Stimulated activated CD8-positive, alpha-beta memory T cell treated with anti-CD3 and anti-CD28 coated beads, Interleukin-4, amount 100 ng/mL, for 4 hours (primary cell): ENCODE measurements at regions not wholly inside any gene's neighbourhood (a gene's known extent, or its start where the extent isn't known, plus 50 kb on each side); places are given as distances from the start of the nearest gene placed in this dataset.

Experiments used
- DNase-seq, 2 donors: peaks; one replicate each; pipeline ENCODE4 v3.0.0-alpha.2; 2020; ENCODE audit warnings: low read depth in 2 of 2, low spot score in 1 of 2

DNA sequence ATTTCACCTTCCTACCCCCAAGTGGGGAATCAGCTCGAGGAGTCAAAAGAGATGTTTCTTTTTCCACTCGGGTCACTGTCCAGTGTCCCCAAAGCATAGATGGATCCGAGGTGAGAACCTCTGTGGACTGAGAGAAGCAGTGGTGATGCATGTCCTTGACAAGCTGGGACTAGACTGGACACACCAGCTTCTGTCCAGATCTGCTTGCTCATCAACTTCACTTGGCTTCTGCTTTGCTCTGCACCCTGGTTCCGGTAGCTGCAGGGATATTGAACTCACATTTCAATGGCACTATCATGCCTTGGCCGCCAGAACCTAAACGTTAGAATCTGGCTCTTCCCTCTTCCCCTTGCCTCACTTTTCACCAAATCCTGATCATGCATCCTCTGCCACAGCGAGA is 50.3 kb upstream of the CXCL12 start:
- DNase-seq, result no peak

DNA sequence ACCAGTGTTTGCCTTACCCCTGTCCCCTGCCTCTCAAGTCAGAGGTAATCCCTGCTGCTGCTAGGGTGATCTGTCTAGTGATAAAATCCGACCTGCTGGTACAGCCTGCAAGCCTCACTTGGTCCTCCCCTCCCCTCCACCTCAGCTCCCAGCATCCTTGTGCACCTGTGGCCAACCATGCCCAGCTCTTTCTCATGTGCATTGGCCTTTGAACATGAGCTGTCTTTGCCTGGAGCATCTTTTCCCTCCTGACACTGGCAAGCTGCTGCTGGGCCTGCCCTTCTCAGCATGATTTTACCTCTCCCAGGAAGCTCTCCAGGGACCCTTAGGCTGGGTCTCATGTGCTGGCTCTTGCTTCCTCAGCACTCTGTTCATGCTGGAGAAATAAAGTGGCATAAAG is 51.3 kb upstream of the CXCL12 start:
- no peak for DNase-seq

DNA sequence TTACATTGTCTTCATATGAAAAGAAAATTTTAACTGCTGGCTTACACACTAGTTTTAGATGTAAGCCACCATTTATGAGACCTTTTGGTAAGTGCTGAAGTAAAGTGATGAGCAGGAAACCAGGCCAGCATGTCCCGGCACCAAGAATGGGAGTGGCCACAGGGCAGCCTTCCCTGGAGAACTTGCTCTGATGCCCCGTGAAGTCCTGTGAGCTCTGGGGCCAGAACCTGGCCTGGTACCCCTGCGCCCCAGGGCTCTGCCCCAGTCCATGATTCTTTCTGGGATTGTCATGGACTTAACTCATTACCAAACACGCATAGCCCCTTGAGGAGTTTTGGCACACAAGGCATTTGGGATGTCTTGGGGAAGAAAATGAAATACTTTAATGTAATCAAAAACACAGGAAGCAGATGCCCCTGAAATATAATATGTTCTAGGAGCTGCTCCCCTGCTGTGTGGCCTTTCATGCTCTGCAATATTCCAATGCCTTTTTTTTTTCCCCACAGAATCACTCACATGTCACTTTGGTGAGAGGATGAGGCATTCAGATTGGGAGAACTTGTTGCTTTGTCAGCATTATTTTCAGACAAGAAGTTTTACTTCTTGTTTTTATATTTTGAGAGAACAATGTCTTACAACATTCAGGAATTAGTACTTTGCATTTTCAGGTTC is 53.1 kb upstream of the CXCL12 start:
- no peak for DNase-seq

DNA sequence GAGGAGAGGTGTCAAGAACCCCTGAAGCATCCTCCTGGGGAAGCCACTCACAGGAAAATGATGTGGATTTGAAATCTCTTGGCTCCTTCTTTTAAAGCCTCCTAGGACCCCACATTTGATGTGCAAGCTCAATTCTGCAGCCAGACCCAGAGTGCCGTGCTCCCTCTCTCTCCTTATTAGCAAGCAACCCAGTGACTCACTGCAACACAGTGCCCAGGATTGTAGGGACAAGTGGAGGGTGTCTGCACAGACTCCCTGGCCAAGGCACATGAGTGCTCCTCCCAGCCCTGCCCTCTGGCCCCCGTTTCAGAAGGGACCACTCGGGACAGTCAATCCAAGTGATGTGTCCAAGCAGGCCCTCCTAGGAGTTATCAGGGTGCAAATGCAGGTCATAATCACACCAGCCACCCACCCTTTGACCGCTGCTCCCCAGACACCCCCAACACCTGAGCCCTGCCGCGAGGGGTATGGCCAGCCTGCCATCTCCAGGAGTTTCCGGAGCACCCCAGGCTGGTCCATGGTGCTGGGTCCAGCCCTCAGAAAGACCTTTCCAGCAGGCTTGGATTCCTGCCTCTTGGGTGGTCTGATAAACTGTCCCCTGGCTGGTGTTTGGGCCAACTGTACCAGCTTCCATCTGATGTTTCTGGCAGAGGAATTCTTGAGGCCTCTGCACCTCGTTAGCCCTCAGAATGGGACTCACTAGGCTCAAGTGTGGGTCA is 54.5 kb upstream of the CXCL12 start:
- DNase-seq, result no peak

GRCh38 chr10:44439958-44440244 is 55.0 kb upstream of the CXCL12 start:
- DNase-seq, result no peak

DNA sequence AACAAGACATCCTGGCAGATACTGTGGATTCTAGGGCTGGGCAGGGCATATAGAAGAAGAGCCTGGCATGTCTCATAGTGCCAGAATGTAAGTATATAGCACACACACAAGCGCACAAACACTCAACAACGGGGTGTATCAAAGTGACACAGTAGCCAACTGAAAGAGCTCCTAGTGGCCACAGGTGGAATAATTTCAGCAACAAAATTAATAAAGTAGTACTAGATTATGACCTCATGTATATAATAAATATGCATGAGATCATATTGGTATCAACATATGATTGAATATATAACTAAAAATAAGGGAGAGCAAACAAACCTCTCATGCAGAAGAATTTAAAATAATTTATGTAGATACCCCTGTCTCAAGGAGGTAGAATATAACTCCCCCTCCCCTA is 72.4 kb upstream of the CXCL12 start:
- DNase-seq, result no peak

- DNase-seq, result no peak
Measured at GRCh38 chr10:44458671-44459413, 73.9 kb upstream of the CXCL12 start.

GRCh38 chr10:44459671-44460070 is 74.8 kb upstream of the CXCL12 start:
- DNase-seq, result no peak

DNA sequence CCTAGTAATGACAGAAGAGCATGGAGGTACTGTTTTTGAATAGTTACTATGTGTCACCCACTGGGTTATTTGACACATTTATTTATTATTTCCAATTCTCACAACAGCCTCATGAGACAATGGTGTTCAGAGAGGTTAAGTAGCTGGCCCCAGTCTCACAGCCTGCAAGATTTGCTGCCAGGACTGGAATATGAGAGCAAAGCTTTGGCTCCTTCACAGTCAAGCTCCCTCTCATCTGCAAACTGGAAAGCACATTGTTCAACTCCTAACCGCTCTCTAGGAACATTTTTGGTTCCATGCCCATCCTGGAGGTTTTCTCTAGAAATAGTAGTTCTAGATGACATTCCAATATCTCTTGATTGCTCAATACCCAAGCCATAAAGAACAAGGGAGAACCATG is 75.5 kb upstream of the CXCL12 start:
- no peak for DNase-seq

DNA sequence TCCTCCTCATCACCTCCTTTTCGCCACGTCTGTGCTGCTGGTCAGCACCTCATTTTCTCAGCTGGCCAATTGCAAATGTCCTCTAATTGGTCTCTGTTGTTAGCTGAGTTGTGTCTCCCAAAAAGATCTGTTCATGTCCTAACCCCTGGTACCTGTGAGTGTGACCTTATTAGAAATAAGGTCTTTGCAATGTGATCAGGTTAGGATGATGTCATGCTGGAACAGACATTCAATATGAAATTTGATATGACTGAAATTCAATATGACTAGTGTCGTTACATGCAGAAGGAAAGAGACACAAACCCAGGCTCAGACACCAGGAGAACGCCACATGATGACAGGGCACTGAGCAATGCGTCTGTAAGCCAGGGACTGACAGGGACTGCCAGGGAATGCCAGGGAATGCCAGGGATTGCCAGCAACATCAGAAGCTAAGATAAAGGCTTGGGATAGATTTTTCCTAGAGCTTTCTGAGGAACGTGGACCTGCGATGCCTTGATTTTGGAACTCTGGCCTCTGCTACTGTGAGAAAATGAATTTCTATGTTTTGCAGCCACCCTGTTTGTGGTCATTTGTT is 77.5 kb upstream of the CXCL12 start:
- no peak for DNase-seq

DNA sequence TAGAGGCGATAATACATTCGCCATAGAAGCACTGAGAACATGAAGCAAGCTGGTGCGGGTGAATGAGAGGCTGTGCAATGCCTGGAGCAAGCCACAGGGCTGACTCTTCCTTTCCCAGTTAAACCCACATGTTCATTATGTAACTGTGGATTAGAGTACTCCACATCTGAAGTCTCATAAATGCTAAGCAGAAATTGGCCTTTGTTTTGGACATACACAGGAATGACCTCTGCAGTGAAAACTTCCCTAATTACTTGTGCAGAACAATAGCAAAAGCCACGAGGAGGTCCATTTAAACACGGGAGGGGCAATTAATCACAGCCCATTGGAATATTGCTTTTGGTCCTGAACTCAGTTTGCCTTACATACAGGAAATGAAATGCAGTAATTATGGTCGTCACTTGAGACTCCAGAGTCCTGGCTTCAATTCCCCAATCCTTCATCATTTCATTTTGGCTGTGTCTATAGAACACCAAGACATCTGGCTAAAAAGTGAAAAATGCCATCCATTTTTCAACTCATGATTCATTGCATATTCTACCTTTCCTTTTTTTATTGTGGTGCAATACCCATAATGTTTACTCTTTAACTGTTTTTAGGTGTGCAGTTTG is 78.7 kb upstream of the CXCL12 start:
- DNase-seq, result no peak

DNA sequence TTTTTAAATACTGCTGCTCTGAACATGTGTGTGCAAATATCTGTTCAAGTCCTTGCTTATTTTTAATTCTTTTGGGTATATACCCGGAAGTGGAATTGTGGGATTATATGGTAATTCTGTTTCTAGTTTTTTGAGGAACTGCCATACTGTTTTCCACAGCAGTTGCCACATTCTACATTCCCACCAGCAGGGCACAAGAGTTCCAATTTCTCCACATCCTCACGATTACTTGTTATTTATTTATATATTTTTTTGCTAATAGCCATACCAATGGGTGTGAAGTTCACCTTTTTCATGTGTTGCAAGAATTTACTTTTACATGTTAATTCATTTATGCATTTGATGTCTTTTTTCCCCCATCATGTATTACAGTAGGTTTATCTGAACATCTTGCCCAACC is 79.6 kb upstream of the CXCL12 start:
- DNase-seq, result no peak

- no peak for DNase-seq
Measured at GRCh38 chr10:44465401-44466115, 80.7 kb upstream of the CXCL12 start.

GRCh38 chr10:44466236-44466635 is 81.3 kb upstream of the CXCL12 start:
- no peak for DNase-seq

- DNase-seq, result no peak
Measured at GRCh38 chr10:44467090-44467489, 82.2 kb upstream of the CXCL12 start.

DNA sequence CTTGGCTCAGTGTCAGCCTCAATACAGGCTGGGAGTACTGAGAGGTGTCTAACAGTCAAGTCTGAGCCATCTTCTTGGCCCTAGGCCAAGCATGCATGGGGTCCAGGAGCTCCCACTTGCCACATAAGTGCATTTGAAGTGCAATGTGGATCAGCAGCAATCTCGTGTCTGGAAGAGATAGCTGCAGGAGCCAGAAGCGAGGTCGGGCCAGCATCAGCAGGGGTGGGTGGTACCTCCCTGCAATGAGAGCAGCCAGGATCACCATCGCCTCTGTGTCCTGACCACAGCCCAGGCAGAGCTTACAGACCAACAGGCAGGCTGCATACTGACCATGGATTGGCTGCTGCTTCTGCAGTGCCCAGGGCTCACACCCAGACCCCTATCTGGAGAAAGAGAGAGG is 83.0 kb upstream of the CXCL12 start:
- DNase-seq, result no peak

GRCh38 chr10:44468525-44468924 is 83.6 kb upstream of the CXCL12 start:
- DNase-seq, result no peak

DNA sequence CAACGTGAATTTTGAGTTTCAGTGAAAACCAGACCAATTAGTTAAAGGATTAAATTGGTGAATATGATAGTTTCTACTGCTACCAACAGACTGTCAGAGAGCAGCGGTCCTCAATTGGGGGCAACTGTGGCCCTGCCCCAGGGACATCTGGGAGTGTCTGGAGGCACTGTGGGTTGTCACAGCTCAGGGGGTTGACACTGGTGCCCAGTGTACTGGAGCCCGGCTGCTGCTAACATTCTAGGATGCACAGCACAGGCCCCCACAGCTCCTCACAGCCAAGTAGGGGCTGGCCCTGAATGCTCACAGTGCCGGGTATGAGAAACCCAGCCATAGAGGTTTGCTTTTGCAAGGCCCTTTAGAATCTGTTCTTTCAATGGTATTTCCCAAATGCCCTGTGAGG is 84.1 kb upstream of the CXCL12 start:
- no peak for DNase-seq

DNA sequence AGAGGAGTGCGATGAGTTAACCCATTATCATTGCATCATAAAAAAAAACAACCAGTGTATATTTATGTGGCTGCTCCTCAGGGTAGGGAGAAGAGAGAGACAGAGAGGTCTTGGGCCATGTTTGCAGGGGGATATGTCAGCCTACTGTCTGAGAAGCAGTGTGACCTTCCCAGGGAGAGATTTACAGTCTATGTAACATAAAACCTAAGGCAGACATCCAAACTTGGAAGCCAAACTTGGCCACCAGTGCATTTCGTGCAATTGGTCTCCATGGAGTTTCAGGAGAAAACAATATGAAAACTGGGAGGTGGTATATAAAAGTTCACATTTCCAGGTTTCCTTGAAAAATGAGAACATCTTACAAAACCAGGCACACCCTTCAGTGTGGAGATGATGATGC is 85.9 kb upstream of the CXCL12 start:
- no peak for DNase-seq

GRCh38 chr10:44471410-44471809 is 86.5 kb upstream of the CXCL12 start:
- no peak for DNase-seq

GRCh38 chr10:44473146-44473545 is 88.2 kb upstream of the CXCL12 start:
- DNase-seq, result no peak
